ENCODE measurements at regions not wholly inside any gene's neighbourhood (a gene's known extent, or its start where the extent isn't known, plus 50 kb on each side); places are given as distances from the start of the nearest gene placed in this dataset.

DNA sequence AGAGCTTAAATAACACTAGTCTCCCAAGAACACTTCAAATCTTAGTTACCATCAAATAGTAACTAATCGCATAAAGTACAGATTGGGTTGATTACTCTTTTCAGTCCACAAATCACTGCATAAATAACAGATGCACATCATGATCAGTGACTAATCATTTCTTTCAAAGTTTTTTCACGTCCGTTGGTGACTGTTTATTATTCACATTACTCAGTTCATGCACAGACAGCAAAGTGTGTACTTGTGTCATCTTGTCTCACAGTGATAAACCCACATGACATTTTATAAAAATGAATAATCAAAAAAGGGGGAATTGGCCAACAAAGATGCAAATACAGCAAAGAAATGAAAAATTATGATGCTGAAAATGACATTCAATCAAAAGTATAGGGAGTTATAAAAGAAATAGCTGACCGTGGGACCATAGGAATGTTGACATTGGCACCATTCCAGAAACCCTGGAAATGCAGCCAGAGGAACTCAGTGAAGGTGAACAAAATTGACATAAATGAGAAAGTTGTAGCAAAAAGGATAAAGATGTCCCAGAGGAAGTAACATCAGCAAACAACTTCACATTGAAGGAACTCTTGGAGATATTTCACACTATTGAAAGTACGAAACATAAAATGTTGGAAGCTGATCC is 161.5 kb downstream of the SOX3 start:
- no peak for DNase-seq (ENCODE audit: low spot score)
- Histone ChIP-seq H3K4me3 (ENCODE audit: severe bottlenecking) (no peak overlapping the region), H3K4me1 (ENCODE audit: insufficient read depth, poor library complexity, severe bottlenecking) (no peaks in the 10 kb centered on the region), H3K9me3 (ENCODE audit: severe bottlenecking) (no peaks in the 10 kb centered on the region), H3K27ac (ENCODE audit: poor library complexity, severe bottlenecking) (no peak overlapping the region), H3K27me3 (ENCODE audit: insufficient read depth, poor library complexity, severe bottlenecking) (no peaks in the 10 kb centered on the region), H3K36me3 (ENCODE audit: low read depth) (no peaks in the 10 kb centered on the region)
- TF ChIP-seq, protein P1, sequence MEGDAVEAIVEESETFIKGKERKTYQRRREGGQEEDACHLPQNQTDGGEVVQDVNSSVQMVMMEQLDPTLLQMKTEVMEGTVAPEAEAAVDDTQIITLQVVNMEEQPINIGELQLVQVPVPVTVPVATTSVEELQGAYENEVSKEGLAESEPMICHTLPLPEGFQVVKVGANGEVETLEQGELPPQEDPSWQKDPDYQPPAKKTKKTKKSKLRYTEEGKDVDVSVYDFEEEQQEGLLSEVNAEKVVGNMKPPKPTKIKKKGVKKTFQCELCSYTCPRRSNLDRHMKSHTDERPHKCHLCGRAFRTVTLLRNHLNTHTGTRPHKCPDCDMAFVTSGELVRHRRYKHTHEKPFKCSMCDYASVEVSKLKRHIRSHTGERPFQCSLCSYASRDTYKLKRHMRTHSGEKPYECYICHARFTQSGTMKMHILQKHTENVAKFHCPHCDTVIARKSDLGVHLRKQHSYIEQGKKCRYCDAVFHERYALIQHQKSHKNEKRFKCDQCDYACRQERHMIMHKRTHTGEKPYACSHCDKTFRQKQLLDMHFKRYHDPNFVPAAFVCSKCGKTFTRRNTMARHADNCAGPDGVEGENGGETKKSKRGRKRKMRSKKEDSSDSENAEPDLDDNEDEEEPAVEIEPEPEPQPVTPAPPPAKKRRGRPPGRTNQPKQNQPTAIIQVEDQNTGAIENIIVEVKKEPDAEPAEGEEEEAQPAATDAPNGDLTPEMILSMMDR (IDR thresholded peaks at IDR 0.05; ENCODE audit: poor library complexity, severe bottlenecking) = no peak
- peak; percentile 59; the same call in 2 of the 3 replicates for ATAC-seq (ENCODE audit: low read depth)

DNA sequence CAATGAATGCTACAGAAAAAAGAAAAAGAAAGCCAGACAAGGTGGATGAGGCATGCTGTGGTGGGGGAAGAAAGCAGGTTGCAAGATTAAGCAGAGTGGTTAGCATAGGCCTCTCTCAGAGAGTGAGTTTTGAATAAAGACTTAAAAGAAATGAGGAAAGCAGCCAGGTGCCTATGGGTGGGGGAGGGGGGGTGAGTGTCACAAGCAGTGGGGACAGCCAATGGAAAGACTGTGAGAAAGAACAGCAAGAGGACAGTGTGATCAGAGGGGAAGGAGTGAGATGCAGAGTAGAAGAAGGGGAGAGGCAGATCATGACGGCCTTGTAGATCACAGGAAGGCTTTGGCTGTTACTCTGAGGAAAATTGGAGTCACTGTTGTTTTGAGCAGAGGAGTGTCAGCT is 162.5 kb downstream of the SOX3 start:
- no peak overlapping the region for H3K27ac ChIP-seq (ENCODE audit: poor library complexity, severe bottlenecking)
- TF ChIP-seq, protein P1 (IDR thresholded peaks at IDR 0.05; ENCODE audit: poor library complexity, severe bottlenecking) = no peak
- no peak for DNase-seq (ENCODE audit: low spot score)
- H3K27me3 ChIP-seq (ENCODE audit: insufficient read depth, poor library complexity, severe bottlenecking) = no peaks in the 10 kb centered on the region
- no peaks in the 10 kb centered on the region for H3K4me1 ChIP-seq (ENCODE audit: insufficient read depth, poor library complexity, severe bottlenecking)
- no peaks in the 10 kb centered on the region for H3K36me3 ChIP-seq (ENCODE audit: low read depth)
- H3K4me3 ChIP-seq (ENCODE audit: severe bottlenecking) = no peak overlapping the region
- no peak for ATAC-seq (ENCODE audit: low read depth)
- no peaks in the 10 kb centered on the region for H3K9me3 ChIP-seq (ENCODE audit: severe bottlenecking)

DNA sequence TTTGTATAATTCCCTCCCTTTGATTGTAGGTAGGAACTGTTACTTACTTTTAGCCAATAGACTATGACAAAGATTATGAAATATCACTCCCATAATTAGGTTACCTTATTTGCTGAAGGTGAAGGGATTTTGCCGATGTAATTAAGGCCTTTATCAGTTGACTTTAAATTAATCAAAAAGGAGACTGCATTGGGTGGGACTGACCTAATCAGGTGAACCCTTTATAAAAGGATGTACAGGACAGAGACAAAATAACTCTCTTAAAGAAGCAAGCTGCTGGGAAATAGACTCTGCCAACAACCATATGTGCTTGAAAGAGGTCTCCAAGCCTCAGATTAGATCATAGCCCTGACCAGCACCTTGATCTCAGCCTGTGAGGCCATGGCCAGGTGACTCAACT is 167.6 kb downstream of the SOX3 start:
- Histone ChIP-seq H3K9me3 (ENCODE audit: severe bottlenecking) (no peaks in the 10 kb centered on the region), H3K4me1 (ENCODE audit: insufficient read depth, poor library complexity, severe bottlenecking) (no peaks in the 10 kb centered on the region), H3K36me3 (ENCODE audit: low read depth) (no peaks in the 10 kb centered on the region), H3K27ac (ENCODE audit: poor library complexity, severe bottlenecking) (no peak overlapping the region), H3K4me3 (ENCODE audit: severe bottlenecking) (no peak overlapping the region), H3K27me3 (ENCODE audit: insufficient read depth, poor library complexity, severe bottlenecking) (no peaks in the 10 kb centered on the region)
- no peak for ATAC-seq (ENCODE audit: low read depth)
- TF ChIP-seq, protein P1 (IDR thresholded peaks at IDR 0.05; ENCODE audit: poor library complexity, severe bottlenecking) = no peak
- no peak for DNase-seq (ENCODE audit: low spot score)

DNA sequence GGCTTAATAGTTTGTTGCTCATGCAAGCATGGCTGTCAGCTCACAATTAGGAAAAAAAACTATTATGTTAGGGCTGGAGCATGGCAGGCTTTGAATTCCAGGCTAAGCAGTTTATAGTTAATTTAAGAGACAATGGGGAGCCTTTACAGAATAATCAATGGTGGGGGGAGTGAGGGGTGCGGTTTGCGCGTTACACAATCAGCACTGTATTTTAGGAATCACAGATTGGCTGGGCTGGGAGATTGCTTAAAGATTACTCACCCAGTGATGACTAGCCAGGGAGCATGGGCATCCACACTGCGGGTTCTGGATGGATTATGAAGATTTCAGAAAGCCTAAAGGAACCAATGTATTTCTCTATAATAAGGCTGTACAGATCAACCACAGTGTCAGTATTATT is 186.6 kb downstream of the SOX3 start:
- no peaks in the 10 kb centered on the region for H3K4me1 ChIP-seq (ENCODE audit: insufficient read depth, poor library complexity, severe bottlenecking)
- H3K9me3 ChIP-seq (ENCODE audit: severe bottlenecking) = no peaks in the 10 kb centered on the region
- no peak overlapping the region for H3K4me3 ChIP-seq (ENCODE audit: severe bottlenecking)
- H3K36me3 ChIP-seq (ENCODE audit: low read depth) = no peaks in the 10 kb centered on the region
- ATAC-seq (ENCODE audit: low read depth) = peak; percentile 69
- TF ChIP-seq, protein P1 (IDR thresholded peaks at IDR 0.05; ENCODE audit: poor library complexity, severe bottlenecking) = no peak
- H3K27ac ChIP-seq (ENCODE audit: poor library complexity, severe bottlenecking) = no peak overlapping the region
- no peak for DNase-seq (ENCODE audit: low spot score)
- no peaks in the 10 kb centered on the region for H3K27me3 ChIP-seq (ENCODE audit: insufficient read depth, poor library complexity, severe bottlenecking)

DNA sequence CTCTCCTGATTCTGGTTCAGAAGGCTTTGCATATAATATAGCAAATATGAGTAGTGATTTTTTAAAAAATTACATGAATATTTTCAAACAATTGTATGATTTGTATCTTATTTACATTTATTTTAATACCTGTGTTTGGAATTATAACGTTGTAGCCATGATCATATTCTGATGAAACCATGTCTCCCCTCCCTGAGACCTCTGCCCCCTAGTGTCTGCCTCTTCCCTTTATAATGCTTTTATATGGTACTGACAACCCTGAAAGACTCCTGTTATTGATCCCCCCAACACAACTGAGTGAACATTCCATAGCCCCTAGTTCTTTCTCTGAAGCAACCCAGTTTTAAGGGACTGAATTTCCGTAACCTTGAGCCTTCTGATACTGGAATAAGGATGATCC is 187.4 kb downstream of the SOX3 start:
- H3K36me3 ChIP-seq (ENCODE audit: low read depth) = no peaks in the 10 kb centered on the region
- no peak overlapping the region for H3K4me3 ChIP-seq (ENCODE audit: severe bottlenecking)
- no peaks in the 10 kb centered on the region for H3K9me3 ChIP-seq (ENCODE audit: severe bottlenecking)
- no peaks in the 10 kb centered on the region for H3K27me3 ChIP-seq (ENCODE audit: insufficient read depth, poor library complexity, severe bottlenecking)
- ATAC-seq (ENCODE audit: low read depth) = no peak
- TF ChIP-seq, protein P1 (IDR thresholded peaks at IDR 0.05; ENCODE audit: poor library complexity, severe bottlenecking) = no peak
- no peaks in the 10 kb centered on the region for H3K4me1 ChIP-seq (ENCODE audit: insufficient read depth, poor library complexity, severe bottlenecking)
- no peak for DNase-seq (ENCODE audit: low spot score)
- H3K27ac ChIP-seq (ENCODE audit: poor library complexity, severe bottlenecking) = no peak overlapping the region

Measured in RWPE2 (cell line).